Stimulated activated naive CD8-positive, alpha-beta T cell treated with anti-CD3 and anti-CD28 coated beads, Interleukin-15, Interleukin-2, amounts not matched to agents 100 ng/mL and 50 ng/mL, for 24 hours (primary cell): ENCODE measurements at regions not wholly inside any gene's neighbourhood (a gene's known extent, or its start where the extent isn't known, plus 50 kb on each side); places are given as distances from the start of the nearest gene placed in this dataset.

Experiments
- H3K27ac Mint-ChIP-seq: one replicate; pipeline ENCODE4 v1.8.0; 2021; ENCODE audit warnings: mild to moderate bottlenecking, mixed read lengths
- H3K27me3 Mint-ChIP-seq: one replicate; pipeline ENCODE4 v1.8.0; 2021; ENCODE audit warnings: mixed read lengths
- H3K36me3 Mint-ChIP-seq: one replicate; pipeline ENCODE4 v1.8.0; 2021; ENCODE audit warnings: low read depth, mixed read lengths
- H3K4me1 Mint-ChIP-seq: one replicate; pipeline ENCODE4 v1.8.0; 2021; ENCODE audit warnings: low read depth, mixed read lengths
- H3K4me3 Mint-ChIP-seq: one replicate; pipeline ENCODE4 v1.8.0; 2021; ENCODE audit warnings: mild to moderate bottlenecking, mixed read lengths
- H3K9me3 Mint-ChIP-seq: one replicate; pipeline ENCODE4 v1.8.0; 2021; ENCODE audit warnings: mixed read lengths

GRCh38 chr13:89567025-89567424 lies 1780.5 kb upstream of the MIR17HG start:
- no peaks in the 10 kb centered on the region for H3K4me1 Mint-ChIP-seq
- no peak overlapping the region for H3K27ac Mint-ChIP-seq
- peaks cover 5% of the 10 kb centered on the region for H3K9me3 Mint-ChIP-seq
- H3K27me3 Mint-ChIP-seq: no peaks in the 10 kb centered on the region
- no peak overlapping the region for H3K4me3 Mint-ChIP-seq
- H3K36me3 Mint-ChIP-seq: no peaks in the 10 kb centered on the region

GRCh38 chr13:89568276-89568675 lies 1779.2 kb upstream of the MIR17HG start:
- Mint-ChIP-seq H3K9me3 (peaks cover 10% of the 10 kb centered on the region), H3K27me3 (no peaks in the 10 kb centered on the region), H3K4me1 (no peaks in the 10 kb centered on the region), H3K27ac (no peak overlapping the region), H3K4me3 (no peak overlapping the region), H3K36me3 (no peaks in the 10 kb centered on the region)

GRCh38 chr13:89568746-89569145 lies 1778.7 kb upstream of the MIR17HG start:
- no peaks in the 10 kb centered on the region for H3K36me3 Mint-ChIP-seq
- peaks cover 11% of the 10 kb centered on the region for H3K9me3 Mint-ChIP-seq
- H3K27ac Mint-ChIP-seq: no peak overlapping the region
- no peaks in the 10 kb centered on the region for H3K27me3 Mint-ChIP-seq
- H3K4me1 Mint-ChIP-seq: no peaks in the 10 kb centered on the region
- H3K4me3 Mint-ChIP-seq: no peak overlapping the region

GRCh38 chr13:89571676-89572075 lies 1775.8 kb upstream of the MIR17HG start:
- Mint-ChIP-seq H3K9me3 (peaks cover 13% of the 10 kb centered on the region), H3K36me3 (no peaks in the 10 kb centered on the region), H3K27ac (no peak overlapping the region), H3K4me1 (no peaks in the 10 kb centered on the region), H3K27me3 (no peaks in the 10 kb centered on the region), H3K4me3 (no peak overlapping the region)

GRCh38 chr13:89574077-89574476 lies 1773.4 kb upstream of the MIR17HG start:
- Mint-ChIP-seq H3K4me3 (no peak overlapping the region), H3K4me1 (no peaks in the 10 kb centered on the region), H3K27me3 (no peaks in the 10 kb centered on the region), H3K36me3 (no peaks in the 10 kb centered on the region), H3K27ac (no peak overlapping the region), H3K9me3 (peaks cover 15% of the 10 kb centered on the region)

- Mint-ChIP-seq H3K27ac (no peak overlapping the region), H3K4me1 (no peaks in the 10 kb centered on the region), H3K9me3 (peaks cover 15% of the 10 kb centered on the region), H3K27me3 (no peaks in the 10 kb centered on the region), H3K4me3 (no peak overlapping the region), H3K36me3 (no peaks in the 10 kb centered on the region)
Measured at GRCh38 chr13:89577301-89577700, 1770.2 kb upstream of the MIR17HG start.

GRCh38 chr13:89584058-89584620 lies 1763.3 kb upstream of the MIR17HG start:
- no peaks in the 10 kb centered on the region for H3K4me1 Mint-ChIP-seq
- no peaks in the 10 kb centered on the region for H3K27me3 Mint-ChIP-seq
- no peaks in the 10 kb centered on the region for H3K36me3 Mint-ChIP-seq

GRCh38 chr13:89602655-89603054 lies 1744.8 kb upstream of the MIR17HG start:
- Mint-ChIP-seq H3K27ac (no peak overlapping the region), H3K27me3 (no peaks in the 10 kb centered on the region), H3K4me3 (no peak overlapping the region), H3K9me3 (peaks cover 17% of the 10 kb centered on the region), H3K36me3 (no peaks in the 10 kb centered on the region), H3K4me1 (no peaks in the 10 kb centered on the region)

More at GRCh38 chr13:89584058-89584620, 1763.3 kb upstream of the MIR17HG start:
- H3K4me3 Mint-ChIP-seq: no peak overlapping the region
- H3K27ac Mint-ChIP-seq: no peak overlapping the region
- peaks cover 4% of the 10 kb centered on the region for H3K9me3 Mint-ChIP-seq

GRCh38 chr13:89603187-89603586 lies 1744.3 kb upstream of the MIR17HG start:
- Mint-ChIP-seq H3K4me3 (no peak overlapping the region), H3K9me3 (peaks cover 17% of the 10 kb centered on the region), H3K4me1 (no peaks in the 10 kb centered on the region), H3K36me3 (no peaks in the 10 kb centered on the region), H3K27me3 (no peaks in the 10 kb centered on the region), H3K27ac (no peak overlapping the region)

GRCh38 chr13:89609318-89609717 lies 1738.2 kb upstream of the MIR17HG start:
- Mint-ChIP-seq H3K27ac (no peak overlapping the region), H3K27me3 (no peaks in the 10 kb centered on the region), H3K4me1 (no peaks in the 10 kb centered on the region)

GRCh38 chr13:89610331-89610730 lies 1737.2 kb upstream of the MIR17HG start:
- no peak overlapping the region for H3K27ac Mint-ChIP-seq
- no peaks in the 10 kb centered on the region for H3K36me3 Mint-ChIP-seq
- H3K4me1 Mint-ChIP-seq: no peaks in the 10 kb centered on the region
- H3K27me3 Mint-ChIP-seq: no peaks in the 10 kb centered on the region
- peaks cover 15% of the 10 kb centered on the region for H3K9me3 Mint-ChIP-seq
- no peak overlapping the region for H3K4me3 Mint-ChIP-seq

More at GRCh38 chr13:89609318-89609717, 1738.2 kb upstream of the MIR17HG start:
- peaks cover 21% of the 10 kb centered on the region for H3K9me3 Mint-ChIP-seq
- no peaks in the 10 kb centered on the region for H3K36me3 Mint-ChIP-seq
- H3K4me3 Mint-ChIP-seq: no peak overlapping the region

- Mint-ChIP-seq H3K4me3 (no peak overlapping the region), H3K4me1 (no peaks in the 10 kb centered on the region), H3K36me3 (no peaks in the 10 kb centered on the region), H3K27me3 (no peaks in the 10 kb centered on the region), H3K9me3 (peaks cover 11% of the 10 kb centered on the region), H3K27ac (no peak overlapping the region)
Measured at GRCh38 chr13:89610881-89611280, 1736.6 kb upstream of the MIR17HG start.

GRCh38 chr13:89627996-89628395 lies 1719.5 kb upstream of the MIR17HG start:
- Mint-ChIP-seq H3K27me3 (no peaks in the 10 kb centered on the region), H3K4me1 (no peaks in the 10 kb centered on the region), H3K4me3 (no peak overlapping the region), H3K36me3 (no peaks in the 10 kb centered on the region), H3K9me3 (peaks cover 21% of the 10 kb centered on the region), H3K27ac (no peak overlapping the region)

GRCh38 chr13:89628567-89628966 lies 1718.9 kb upstream of the MIR17HG start:
- H3K27ac Mint-ChIP-seq: no peak overlapping the region
- no peaks in the 10 kb centered on the region for H3K36me3 Mint-ChIP-seq
- H3K9me3 Mint-ChIP-seq: peaks cover 24% of the 10 kb centered on the region
- no peaks in the 10 kb centered on the region for H3K27me3 Mint-ChIP-seq
- no peaks in the 10 kb centered on the region for H3K4me1 Mint-ChIP-seq
- H3K4me3 Mint-ChIP-seq: no peak overlapping the region

- Mint-ChIP-seq H3K27me3 (no peaks in the 10 kb centered on the region), H3K27ac (no peak overlapping the region), H3K9me3 (peaks cover 11% of the 10 kb centered on the region), H3K4me3 (no peak overlapping the region), H3K36me3 (no peaks in the 10 kb centered on the region), H3K4me1 (no peaks in the 10 kb centered on the region)
Measured at GRCh38 chr13:89650226-89650625, 1697.3 kb upstream of the MIR17HG start.

- Mint-ChIP-seq H3K27me3 (no peaks in the 10 kb centered on the region), H3K4me1 (no peaks in the 10 kb centered on the region), H3K4me3 (no peak overlapping the region), H3K36me3 (no peaks in the 10 kb centered on the region), H3K27ac (no peak overlapping the region), H3K9me3 (peaks cover 13% of the 10 kb centered on the region)
Measured at GRCh38 chr13:89660752-89661151, 1686.7 kb upstream of the MIR17HG start.
